GM10266 (cell line): ENCODE measurements at regions not wholly inside any gene's neighbourhood (a gene's known extent, or its start where the extent isn't known, plus 50 kb on each side); places are given as distances from the start of the nearest gene placed in this dataset.

ENCODE experiments used
- DNase-seq: peaks from one replicate; pipeline ENCODE4 v3.0.0; 2012; ENCODE audit errors: extremely low spot score
- CTCF ChIP-seq: IDR thresholded peaks from 2 replicates; pipeline ENCODE4 v1.5.1; 2012; ENCODE audit warnings: mild to moderate bottlenecking, low read depth; ENCODE audit not compliant: control insufficient read depth, insufficient read depth; ENCODE audit errors: missing control alignments

- TF ChIP-seq CTCF, result no peak
- no peak for DNase-seq
Measured at GRCh38 chr3:181418233-181418632, 293.5 kb upstream of the SOX2 start.

GRCh38 chr3:181417748-181418147, 294.0 kb upstream of the SOX2 start:
- no peak for TF ChIP-seq CTCF
- no peak for DNase-seq

GRCh38 chr3:181410870-181411269, 300.9 kb upstream of the SOX2 start:
- no peak for DNase-seq
- TF ChIP-seq CTCF, result no peak

- no peak for TF ChIP-seq CTCF
- DNase-seq, result no peak
Measured at GRCh38 chr3:181403876-181404660, 307.7 kb upstream of the SOX2 start.

GRCh38 chr3:181402347-181402746, 309.4 kb upstream of the SOX2 start:
- no peak for DNase-seq
- TF ChIP-seq CTCF, result no peak

- no peak for TF ChIP-seq CTCF
- DNase-seq, result no peak
Measured at GRCh38 chr3:181384970-181385369, 326.8 kb upstream of the SOX2 start.

- DNase-seq, result no peak
- TF ChIP-seq CTCF, result no peak
Measured at GRCh38 chr3:181383760-181384159, 328.0 kb upstream of the SOX2 start.
